HG03571 (cell line): ENCODE measurements at regions not wholly inside any gene's neighbourhood (a gene's known extent, or its start where the extent isn't known, plus 50 kb on each side); places are given as distances from the start of the nearest gene placed in this dataset.

ENCODE experiments used
- ATAC-seq: cut with Tn5 transposase; IDR thresholded peaks from one replicate; pipeline ENCODE4 v1.9.1; 2021; ENCODE audit not compliant: unreplicated experiment

DNA sequence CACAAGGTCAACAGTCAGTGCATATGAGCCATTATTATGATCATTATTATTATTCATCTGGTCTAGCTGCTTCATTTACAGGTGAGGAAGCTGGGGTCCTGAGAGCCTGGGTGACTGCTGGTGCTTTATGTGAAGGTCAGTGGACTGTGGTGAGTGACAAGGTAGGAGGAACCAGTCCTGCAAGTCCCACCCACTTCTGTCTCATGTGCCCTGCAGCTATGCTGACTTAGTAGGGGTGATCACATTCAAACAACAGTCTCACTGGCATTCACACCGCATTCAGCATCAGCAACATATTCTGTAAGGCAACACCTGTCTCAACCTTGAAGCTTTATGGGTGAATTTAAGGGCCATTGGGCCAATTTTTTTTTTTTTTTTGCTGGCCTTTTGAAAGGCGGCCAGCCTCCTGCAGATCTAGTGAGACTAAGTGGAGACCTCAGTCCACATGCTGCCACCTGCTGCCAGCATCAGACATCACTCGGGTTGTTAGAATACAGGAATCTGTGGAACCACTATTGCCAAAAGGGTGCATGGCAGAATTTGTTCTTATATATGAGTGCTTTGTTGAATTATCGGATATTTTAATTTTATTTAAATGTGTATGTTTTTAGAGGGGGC, 59.9 kb upstream of the CACNA1E start:
- no peak for ATAC-seq

DNA sequence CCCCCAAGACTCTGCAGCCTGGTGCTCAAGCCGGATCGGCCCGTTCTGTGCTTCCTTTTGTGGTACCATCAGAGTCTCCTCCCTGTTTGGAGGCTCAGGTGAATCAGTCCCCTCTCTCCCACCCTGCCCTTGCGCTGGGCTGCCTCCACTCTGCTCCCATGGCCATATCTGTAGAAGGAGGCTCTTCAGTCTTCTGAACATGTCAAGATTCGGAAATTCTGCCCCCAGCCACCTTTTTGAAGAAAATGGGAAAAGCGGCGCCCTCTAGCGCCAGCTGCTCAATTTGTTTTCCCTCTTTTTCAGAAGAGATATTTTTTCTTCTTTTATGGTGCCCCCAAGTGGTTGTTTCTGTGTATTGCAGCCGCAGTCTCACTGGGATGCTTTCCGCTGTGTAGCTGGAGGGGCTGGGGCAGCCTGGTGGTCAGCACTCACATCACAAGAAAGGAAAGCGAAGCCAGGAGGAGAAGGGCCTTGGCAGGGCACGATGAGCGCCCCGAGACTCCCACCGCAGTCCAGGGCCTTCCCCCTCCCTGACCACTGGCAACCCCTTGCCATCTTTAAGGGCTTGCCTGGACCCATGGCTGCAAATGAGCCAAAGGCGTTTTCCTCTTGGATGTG, 58.4 kb upstream of the CACNA1E start:
- ATAC-seq: no peak

DNA sequence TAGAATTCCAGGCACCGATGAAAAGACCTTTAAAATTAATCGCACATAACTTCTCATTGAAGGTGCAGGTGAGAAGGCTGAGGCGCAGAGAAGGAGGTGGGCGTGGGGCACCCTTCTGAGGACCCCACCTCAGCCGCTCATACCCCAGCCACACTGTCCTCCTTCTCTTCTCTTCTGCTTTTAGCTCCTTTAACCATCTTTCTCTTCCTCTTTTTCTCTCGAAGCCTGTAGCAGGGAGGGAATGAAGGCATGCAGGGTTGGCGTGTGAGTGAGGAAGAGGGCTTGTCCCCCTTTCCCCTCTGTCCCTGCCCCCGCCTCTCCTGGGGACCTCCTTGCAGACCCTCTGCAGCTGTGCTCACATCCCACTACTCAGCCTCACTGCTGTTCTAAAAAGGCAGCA, 57.8 kb upstream of the CACNA1E start:
- no peak for ATAC-seq

DNA sequence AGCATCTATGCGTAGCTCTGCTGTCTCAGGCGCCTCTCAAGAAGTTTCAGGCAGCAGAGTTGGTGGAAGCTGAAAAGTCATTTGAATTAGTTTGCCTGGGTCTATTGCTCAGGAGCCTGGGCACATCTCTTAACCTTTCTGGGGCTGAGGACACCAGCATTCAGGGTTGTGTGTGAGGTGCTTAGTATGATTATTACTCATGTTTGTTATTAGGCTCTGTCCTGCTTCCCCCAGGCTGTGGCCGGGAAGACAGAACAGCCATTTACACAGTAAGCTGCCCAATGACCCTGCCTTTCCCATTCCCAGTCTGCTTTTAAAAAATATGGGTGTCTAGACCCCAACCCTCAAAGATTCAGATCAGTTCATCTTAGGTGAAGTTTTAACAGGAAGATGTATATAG, 53.9 kb upstream of the CACNA1E start:
- ATAC-seq: no peak

DNA sequence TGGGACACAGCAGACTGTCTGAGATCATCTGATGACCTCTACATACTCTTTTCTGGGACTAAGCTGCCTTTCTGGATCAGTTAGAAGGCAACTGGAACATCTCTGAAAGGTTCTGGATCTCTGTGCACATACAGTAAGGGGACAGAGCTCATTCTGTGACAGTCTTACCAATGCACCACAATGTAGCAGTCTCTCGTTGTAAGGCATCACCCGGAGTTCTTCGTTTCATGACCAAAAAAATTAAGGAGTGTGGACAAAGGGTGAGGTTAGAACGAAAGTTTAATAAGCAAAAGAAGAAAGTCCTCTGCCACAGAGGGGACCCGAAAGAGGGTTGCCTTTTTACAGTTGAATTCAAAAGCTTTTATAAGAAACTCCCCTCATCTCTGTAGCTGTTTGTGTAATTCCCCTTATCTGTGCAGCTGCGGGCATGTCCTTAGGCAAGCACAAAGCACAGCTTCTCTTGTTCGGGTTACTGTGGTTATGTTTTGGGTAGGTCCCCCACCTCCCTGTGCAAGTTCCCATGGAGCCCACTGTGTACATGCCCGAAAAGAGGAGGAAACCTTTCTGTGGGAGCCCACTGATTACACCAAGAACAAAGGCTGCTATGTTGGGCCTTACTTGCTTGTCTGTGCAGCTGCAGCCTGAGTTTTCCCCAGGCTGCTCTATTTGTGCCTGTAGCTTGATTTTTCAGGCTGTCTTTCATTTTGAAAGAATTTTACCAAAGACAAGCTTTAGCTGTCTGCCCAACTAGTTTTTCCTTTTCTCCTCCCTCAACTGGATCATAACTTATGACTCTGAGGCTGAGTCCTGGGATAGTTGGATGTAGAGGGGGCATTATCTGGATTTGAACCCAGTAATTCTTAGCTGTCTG, 53.1 kb upstream of the CACNA1E start:
- no peak for ATAC-seq
